ENCODE measurements at regions not wholly inside any gene's neighbourhood (a gene's known extent, or its start where the extent isn't known, plus 50 kb on each side); places are given as distances from the start of the nearest gene placed in this dataset.
"Not testable (repeated sequence)": the region's sequence is repeated elsewhere in the genome, so short reads cannot be mapped to it uniquely, and the experiment has no call there.

GRCh38 chr3:78258798-78259197 lies 1218.9 kb downstream of the ROBO2 start:
- peak overlapping the region; percentile 90 for H3K27ac Mint-ChIP-seq
- peaks cover 34% of the 10 kb centered on the region for H3K4me1 Mint-ChIP-seq
- H3K36me3 Mint-ChIP-seq, result peaks cover 3% of the 10 kb centered on the region
- no peak for DNase-seq (ENCODE audit: low spot score in 2 of 2, unreplicated experiment in 2 of 2)
- TF ChIP-seq, protein P1, sequence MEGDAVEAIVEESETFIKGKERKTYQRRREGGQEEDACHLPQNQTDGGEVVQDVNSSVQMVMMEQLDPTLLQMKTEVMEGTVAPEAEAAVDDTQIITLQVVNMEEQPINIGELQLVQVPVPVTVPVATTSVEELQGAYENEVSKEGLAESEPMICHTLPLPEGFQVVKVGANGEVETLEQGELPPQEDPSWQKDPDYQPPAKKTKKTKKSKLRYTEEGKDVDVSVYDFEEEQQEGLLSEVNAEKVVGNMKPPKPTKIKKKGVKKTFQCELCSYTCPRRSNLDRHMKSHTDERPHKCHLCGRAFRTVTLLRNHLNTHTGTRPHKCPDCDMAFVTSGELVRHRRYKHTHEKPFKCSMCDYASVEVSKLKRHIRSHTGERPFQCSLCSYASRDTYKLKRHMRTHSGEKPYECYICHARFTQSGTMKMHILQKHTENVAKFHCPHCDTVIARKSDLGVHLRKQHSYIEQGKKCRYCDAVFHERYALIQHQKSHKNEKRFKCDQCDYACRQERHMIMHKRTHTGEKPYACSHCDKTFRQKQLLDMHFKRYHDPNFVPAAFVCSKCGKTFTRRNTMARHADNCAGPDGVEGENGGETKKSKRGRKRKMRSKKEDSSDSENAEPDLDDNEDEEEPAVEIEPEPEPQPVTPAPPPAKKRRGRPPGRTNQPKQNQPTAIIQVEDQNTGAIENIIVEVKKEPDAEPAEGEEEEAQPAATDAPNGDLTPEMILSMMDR (IDR thresholded peaks at IDR 0.05; ENCODE audit: unreplicated experiment), result no peak
- H3K4me3 Mint-ChIP-seq, result no peak overlapping the region
- no peaks in the 10 kb centered on the region for H3K27me3 Mint-ChIP-seq (ENCODE audit: low read depth)
- H3K9me3 Mint-ChIP-seq, result peaks cover 23% of the 10 kb centered on the region

DNA sequence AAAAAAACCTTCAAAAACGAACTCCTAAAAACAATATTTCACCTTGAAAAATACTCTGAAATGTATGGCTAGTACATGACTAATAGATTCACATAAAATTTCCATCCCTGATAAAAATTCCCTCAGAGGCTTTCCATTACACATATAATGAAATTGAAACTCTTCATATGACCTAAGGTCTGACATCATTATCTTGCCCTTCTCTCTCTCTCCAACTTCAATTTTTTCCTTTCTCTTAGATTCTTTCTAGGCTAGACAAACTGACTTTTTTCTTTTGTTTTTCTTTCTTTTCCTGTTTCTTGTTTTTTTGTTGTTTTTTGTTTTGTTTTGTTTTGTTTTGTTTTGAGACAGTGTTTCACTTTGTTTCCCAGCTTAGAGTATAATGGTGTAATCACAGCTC lies 1220.5 kb downstream of the ROBO2 start:
- Mint-ChIP-seq H3K4me1 (peaks cover 31% of the 10 kb centered on the region), H3K9me3 (peaks cover 39% of the 10 kb centered on the region), H3K36me3 (peaks cover 3% of the 10 kb centered on the region), H3K27me3 (ENCODE audit: low read depth) (no peaks in the 10 kb centered on the region), H3K4me3 (no peak overlapping the region), H3K27ac (no peak overlapping the region)
- TF ChIP-seq, protein P1 (IDR thresholded peaks at IDR 0.05; ENCODE audit: unreplicated experiment), result no peak
- no peak for DNase-seq (ENCODE audit: low spot score in 2 of 2, unreplicated experiment in 2 of 2)

DNA sequence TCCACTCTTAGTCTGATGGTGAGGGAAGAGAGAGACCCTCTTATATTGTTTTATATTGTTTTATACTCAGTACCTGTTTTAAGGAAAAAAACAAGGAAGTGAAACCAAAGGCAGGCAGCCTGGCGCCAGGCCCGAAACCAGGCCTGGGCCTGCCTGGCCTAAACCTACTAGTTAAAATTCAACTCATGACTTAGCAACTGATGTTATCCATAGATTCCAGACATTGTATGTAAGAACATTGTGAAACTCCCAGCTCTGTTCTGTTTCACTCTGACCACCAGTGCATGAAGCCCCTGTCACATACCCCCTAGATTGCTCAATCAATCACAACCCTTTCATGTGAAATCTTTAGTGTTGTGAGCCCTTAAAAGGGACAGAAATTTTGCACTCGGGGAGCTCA lies 1226.7 kb downstream of the ROBO2 start:
- H3K4me3 Mint-ChIP-seq; H3K27me3 Mint-ChIP-seq (ENCODE audit: low read depth); H3K4me1 Mint-ChIP-seq; H3K27ac Mint-ChIP-seq; DNase-seq (ENCODE audit: low spot score in 2 of 2, unreplicated experiment in 2 of 2): not testable (repeated sequence)
- peaks cover 55% of the 10 kb centered on the region for H3K9me3 Mint-ChIP-seq
- H3K36me3 Mint-ChIP-seq, result peaks cover 12% of the 10 kb centered on the region

DNA sequence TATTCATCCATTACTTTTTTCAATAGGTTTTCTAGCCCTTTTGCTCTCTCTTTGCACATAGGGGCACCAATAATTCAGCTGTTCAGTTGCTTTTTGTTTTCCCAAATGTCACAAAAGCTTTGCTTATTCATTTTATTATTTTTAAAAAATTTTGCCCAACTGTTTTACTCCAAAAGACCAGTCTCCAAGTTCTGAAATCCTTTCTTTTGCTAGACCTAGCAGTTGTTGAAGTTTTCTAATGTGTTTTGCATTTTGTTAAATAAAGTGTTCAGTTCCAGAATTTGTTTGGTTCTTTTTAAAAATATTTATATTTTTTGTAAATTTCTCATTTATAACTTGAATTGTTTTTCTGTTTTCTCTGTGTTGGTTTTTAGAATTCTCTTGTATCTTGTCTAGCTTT lies 1227.3 kb downstream of the ROBO2 start:
- peaks cover 12% of the 10 kb centered on the region for H3K36me3 Mint-ChIP-seq

GRCh38 chr3:78268087-78268486 lies 1228.2 kb downstream of the ROBO2 start:
- H3K4me3 Mint-ChIP-seq, result no peak overlapping the region
- no peaks in the 10 kb centered on the region for H3K4me1 Mint-ChIP-seq
- peaks cover 12% of the 10 kb centered on the region for H3K36me3 Mint-ChIP-seq
- no peak for DNase-seq (ENCODE audit: low spot score in 2 of 2, unreplicated experiment in 2 of 2)
- H3K9me3 Mint-ChIP-seq, result peaks cover 46% of the 10 kb centered on the region
- TF ChIP-seq, protein P1 (IDR thresholded peaks at IDR 0.05; ENCODE audit: unreplicated experiment), result no peak
- no peaks in the 10 kb centered on the region for H3K27me3 Mint-ChIP-seq (ENCODE audit: low read depth)
- H3K27ac Mint-ChIP-seq, result no peak overlapping the region

More for the DNA sequence above, 1227.3 kb downstream of the ROBO2 start:
- TF ChIP-seq, protein P1 (IDR thresholded peaks at IDR 0.05; ENCODE audit: unreplicated experiment), result no peak
- no peak overlapping the region for H3K27ac Mint-ChIP-seq
- no peak overlapping the region for H3K4me3 Mint-ChIP-seq
- DNase-seq (ENCODE audit: low spot score in 2 of 2, unreplicated experiment in 2 of 2), result no peak
- peaks cover 54% of the 10 kb centered on the region for H3K9me3 Mint-ChIP-seq
- H3K4me1 Mint-ChIP-seq, result no peaks in the 10 kb centered on the region
- no peaks in the 10 kb centered on the region for H3K27me3 Mint-ChIP-seq (ENCODE audit: low read depth)

DNA sequence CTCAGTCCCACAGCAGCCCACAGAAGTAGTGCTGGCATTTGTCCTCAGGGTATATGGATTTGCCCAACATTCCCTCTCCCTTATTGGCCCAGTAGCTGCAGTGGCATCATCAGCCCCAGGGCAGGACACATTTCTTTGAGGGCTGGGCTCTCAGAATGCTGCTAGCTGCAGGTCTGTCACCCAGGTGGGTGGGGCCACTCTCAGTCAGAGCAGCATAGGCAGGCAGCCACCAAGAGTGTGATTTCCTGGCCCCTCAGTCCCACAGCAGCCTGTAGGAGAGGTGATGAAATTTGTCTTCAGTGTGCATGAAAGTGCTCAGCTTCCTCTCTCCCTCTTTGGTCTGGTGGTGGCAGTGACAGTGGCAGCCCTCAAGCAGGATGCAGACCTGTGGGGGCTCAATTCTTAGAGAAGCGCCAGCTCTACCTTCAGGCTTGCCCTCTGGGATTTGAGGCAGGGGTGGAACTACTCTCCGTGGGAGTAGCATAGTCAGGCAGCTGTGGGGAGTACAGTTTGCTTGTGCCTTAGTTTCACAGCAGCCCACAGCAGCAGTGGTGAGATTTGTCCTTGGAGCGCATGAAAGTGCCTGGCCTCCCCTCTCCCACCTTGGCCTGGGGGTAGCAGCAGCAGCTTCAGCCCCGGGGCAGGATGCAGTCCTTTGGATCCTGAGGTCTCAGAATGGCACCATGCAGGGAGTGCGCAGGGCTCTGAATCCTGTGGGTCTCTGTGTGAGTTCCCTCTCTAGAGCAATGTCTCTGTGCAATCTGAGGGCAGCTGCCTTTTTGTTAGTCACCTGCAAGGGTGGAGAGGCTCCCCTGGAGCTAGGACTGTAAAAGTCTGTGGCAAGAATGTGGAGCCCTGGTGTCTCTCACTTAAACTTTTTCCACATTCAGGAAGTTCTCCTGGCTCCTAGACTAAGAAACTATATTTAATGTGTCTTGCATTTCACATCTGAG lies 1229.1 kb downstream of the ROBO2 start:
- Mint-ChIP-seq H3K27me3 (ENCODE audit: low read depth) (no peaks in the 10 kb centered on the region), H3K27ac (no peak overlapping the region), H3K4me1 (no peaks in the 10 kb centered on the region), H3K36me3 (peaks cover 12% of the 10 kb centered on the region), H3K9me3 (peaks cover 38% of the 10 kb centered on the region), H3K4me3 (no peak overlapping the region)
- TF ChIP-seq, protein P1 (IDR thresholded peaks at IDR 0.05; ENCODE audit: unreplicated experiment), result no peak
- no peak for DNase-seq (ENCODE audit: low spot score in 2 of 2, unreplicated experiment in 2 of 2)

Measured in mesothelial cell of epicardium (in vitro differentiated cells).